ENCODE measurements at regions not wholly inside any gene's neighbourhood (a gene's known extent, or its start where the extent isn't known, plus 50 kb on each side); places are given as distances from the start of the nearest gene placed in this dataset.

DNA sequence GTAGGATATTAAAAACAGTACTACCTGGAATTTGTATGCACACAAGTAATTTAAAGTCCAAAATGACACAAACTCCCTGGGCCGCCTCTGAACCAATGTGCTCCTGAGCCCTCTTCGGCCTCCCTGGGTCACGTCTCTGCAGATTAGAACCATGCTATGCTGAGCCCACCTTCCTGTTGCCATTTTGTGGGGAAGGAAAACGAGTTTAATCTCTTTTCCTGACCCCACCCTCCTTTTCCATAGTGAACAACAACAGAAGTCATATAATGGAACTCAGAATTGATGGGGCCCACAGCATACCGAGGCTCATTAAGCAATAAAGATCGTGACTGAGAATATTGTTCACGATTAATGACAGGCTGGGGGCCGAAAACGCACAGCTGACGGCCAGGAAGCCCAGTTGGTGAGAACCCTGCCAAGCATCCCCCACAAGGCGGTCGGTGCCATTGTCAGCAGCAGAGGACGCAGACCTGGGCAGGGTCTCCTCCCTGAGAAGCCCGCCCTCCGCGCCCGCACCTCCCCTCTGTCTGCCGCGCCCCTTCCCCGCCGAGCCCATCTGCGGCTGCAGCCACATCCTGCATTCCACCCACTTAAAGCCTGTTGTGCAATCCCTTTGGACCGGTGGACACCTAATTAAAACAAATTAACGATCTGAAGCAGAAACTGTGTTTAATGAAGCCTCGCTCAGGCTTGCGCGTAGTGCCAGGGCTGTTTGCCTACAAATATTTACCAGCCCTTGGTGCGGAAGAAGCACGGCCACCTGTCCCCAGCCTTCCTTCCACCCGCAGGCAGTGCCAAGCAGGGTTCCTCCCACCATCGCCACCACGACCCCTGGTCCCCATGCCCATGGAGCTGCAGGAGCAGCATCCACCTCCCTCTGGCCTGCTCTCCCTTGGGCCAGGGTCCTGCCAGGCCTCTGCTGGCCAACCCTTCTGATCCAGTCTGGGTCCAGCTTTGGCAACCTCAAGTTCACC, 68.1 kb downstream of the DLL1 start:
- TF ChIP-seq, protein P1, sequence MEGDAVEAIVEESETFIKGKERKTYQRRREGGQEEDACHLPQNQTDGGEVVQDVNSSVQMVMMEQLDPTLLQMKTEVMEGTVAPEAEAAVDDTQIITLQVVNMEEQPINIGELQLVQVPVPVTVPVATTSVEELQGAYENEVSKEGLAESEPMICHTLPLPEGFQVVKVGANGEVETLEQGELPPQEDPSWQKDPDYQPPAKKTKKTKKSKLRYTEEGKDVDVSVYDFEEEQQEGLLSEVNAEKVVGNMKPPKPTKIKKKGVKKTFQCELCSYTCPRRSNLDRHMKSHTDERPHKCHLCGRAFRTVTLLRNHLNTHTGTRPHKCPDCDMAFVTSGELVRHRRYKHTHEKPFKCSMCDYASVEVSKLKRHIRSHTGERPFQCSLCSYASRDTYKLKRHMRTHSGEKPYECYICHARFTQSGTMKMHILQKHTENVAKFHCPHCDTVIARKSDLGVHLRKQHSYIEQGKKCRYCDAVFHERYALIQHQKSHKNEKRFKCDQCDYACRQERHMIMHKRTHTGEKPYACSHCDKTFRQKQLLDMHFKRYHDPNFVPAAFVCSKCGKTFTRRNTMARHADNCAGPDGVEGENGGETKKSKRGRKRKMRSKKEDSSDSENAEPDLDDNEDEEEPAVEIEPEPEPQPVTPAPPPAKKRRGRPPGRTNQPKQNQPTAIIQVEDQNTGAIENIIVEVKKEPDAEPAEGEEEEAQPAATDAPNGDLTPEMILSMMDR (IDR thresholded peaks at IDR 0.05; ENCODE audit: insufficient read depth, low read length, poor library complexity, severe bottlenecking), result no peak
- no peak for TF ChIP-seq EZH2phosphoT487 (conservative IDR thresholded peaks at IDR 0.05; ENCODE audit: low read length)

All from SU-DHL-6 (cell line).